Inflammatory macrophage treated with lipopolysaccharide for 4 hours (primary cell): ENCODE measurements at regions not wholly inside any gene's neighbourhood (a gene's known extent, or its start where the extent isn't known, plus 50 kb on each side); places are given as distances from the start of the nearest gene placed in this dataset.

ENCODE experiments used
- DNase-seq: peaks from one replicate; pipeline ENCODE4 v3.0.0-alpha.2; 2020

DNA sequence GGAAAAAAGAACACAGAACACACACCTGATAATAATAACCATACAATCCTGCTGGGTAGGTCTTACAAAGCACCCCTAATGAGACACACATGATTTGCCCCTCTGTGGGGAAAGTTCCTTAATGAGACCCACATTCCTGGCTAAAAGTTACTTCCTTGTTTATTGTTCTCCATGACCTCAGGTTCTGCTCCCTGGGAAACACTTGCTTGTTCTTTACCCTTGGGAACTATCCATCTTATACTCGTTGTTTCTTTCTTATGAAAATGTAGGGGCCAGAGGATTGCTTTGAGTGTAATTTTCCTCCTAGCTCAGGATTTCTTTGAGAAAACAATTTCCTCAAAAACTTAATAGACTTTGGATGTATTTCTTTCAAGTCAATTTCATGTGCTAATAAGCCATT lies 52.1 kb upstream of the PCDH10 start:
- no peak for DNase-seq
